ENCODE measurements at regions not wholly inside any gene's neighbourhood (a gene's known extent, or its start where the extent isn't known, plus 50 kb on each side); places are given as distances from the start of the nearest gene placed in this dataset.

- Mint-ChIP-seq H3K27me3 (ENCODE audit: unreplicated experiment) (no peaks in the 10 kb centered on the region), H3K36me3 (ENCODE audit: unreplicated experiment) (no peaks in the 10 kb centered on the region), H3K4me1 (ENCODE audit: unreplicated experiment) (peaks cover 40% of the 10 kb centered on the region), H3K9me3 (ENCODE audit: unreplicated experiment) (no peaks in the 10 kb centered on the region), H3K27ac (ENCODE audit: unreplicated experiment) (no peak overlapping the region), H3K4me3 (ENCODE audit: unreplicated experiment) (no peak overlapping the region)
- no peak for TF ChIP-seq CTCF (IDR thresholded peaks at IDR 0.05)
- no peak for DNase-seq (ENCODE audit: extremely low spot score, unreplicated experiment)
Measured at GRCh38 chr4:98744372-98745150, 86.2 kb upstream of the TSPAN5 start.

GRCh38 chr4:98741952-98742351 is 83.5 kb upstream of the TSPAN5 start:
- TF ChIP-seq CTCF (IDR thresholded peaks at IDR 0.05) = no peak
- no peak for DNase-seq (ENCODE audit: extremely low spot score, unreplicated experiment)
- H3K4me1 Mint-ChIP-seq (ENCODE audit: unreplicated experiment) = peaks cover 15% of the 10 kb centered on the region

GRCh38 chr4:98739751-98740150 is 81.3 kb upstream of the TSPAN5 start:
- Mint-ChIP-seq H3K27me3 (ENCODE audit: unreplicated experiment) (no peaks in the 10 kb centered on the region), H3K36me3 (ENCODE audit: unreplicated experiment) (no peaks in the 10 kb centered on the region), H3K9me3 (ENCODE audit: unreplicated experiment) (peaks cover 13% of the 10 kb centered on the region), H3K27ac (ENCODE audit: unreplicated experiment) (no peak overlapping the region), H3K4me3 (ENCODE audit: unreplicated experiment) (no peak overlapping the region), H3K4me1 (ENCODE audit: unreplicated experiment) (peaks cover 6% of the 10 kb centered on the region)
- no peak for TF ChIP-seq CTCF (IDR thresholded peaks at IDR 0.05)
- no peak for DNase-seq (ENCODE audit: extremely low spot score, unreplicated experiment)

More at GRCh38 chr4:98741952-98742351, 83.5 kb upstream of the TSPAN5 start:
- Mint-ChIP-seq H3K36me3 (ENCODE audit: unreplicated experiment) (no peaks in the 10 kb centered on the region), H3K4me3 (ENCODE audit: unreplicated experiment) (no peak overlapping the region), H3K27ac (ENCODE audit: unreplicated experiment) (no peak overlapping the region), H3K27me3 (ENCODE audit: unreplicated experiment) (no peaks in the 10 kb centered on the region), H3K9me3 (ENCODE audit: unreplicated experiment) (peaks cover 13% of the 10 kb centered on the region)

GRCh38 chr4:98733601-98734000 is 75.2 kb upstream of the TSPAN5 start:
- no peak for TF ChIP-seq CTCF (IDR thresholded peaks at IDR 0.05)
- no peak for DNase-seq (ENCODE audit: extremely low spot score, unreplicated experiment)
- peaks cover 12% of the 10 kb centered on the region for H3K9me3 Mint-ChIP-seq (ENCODE audit: unreplicated experiment)
- peaks cover 3% of the 10 kb centered on the region for H3K4me1 Mint-ChIP-seq (ENCODE audit: unreplicated experiment)
- no peak overlapping the region for H3K4me3 Mint-ChIP-seq (ENCODE audit: unreplicated experiment)
- H3K36me3 Mint-ChIP-seq (ENCODE audit: unreplicated experiment) = no peaks in the 10 kb centered on the region
- no peak overlapping the region for H3K27ac Mint-ChIP-seq (ENCODE audit: unreplicated experiment)
- H3K27me3 Mint-ChIP-seq (ENCODE audit: unreplicated experiment) = no peaks in the 10 kb centered on the region

- Mint-ChIP-seq H3K27me3 (ENCODE audit: unreplicated experiment) (no peaks in the 10 kb centered on the region), H3K27ac (ENCODE audit: unreplicated experiment) (no peak overlapping the region), H3K9me3 (ENCODE audit: unreplicated experiment) (peaks cover 17% of the 10 kb centered on the region), H3K4me3 (ENCODE audit: unreplicated experiment) (no peak overlapping the region), H3K4me1 (ENCODE audit: unreplicated experiment) (peaks cover 7% of the 10 kb centered on the region), H3K36me3 (ENCODE audit: unreplicated experiment) (peaks cover 5% of the 10 kb centered on the region)
- DNase-seq (ENCODE audit: extremely low spot score, unreplicated experiment) = no peak
- TF ChIP-seq CTCF (IDR thresholded peaks at IDR 0.05) = no peak
Measured at GRCh38 chr4:98728871-98729270, 70.5 kb upstream of the TSPAN5 start.
